Activated T-cell treated with anti-CD3 and anti-CD28 coated beads, Interleukin-2, amount 50 U/mL, for 24 hours (primary cell): ENCODE measurements at regions not wholly inside any gene's neighbourhood (a gene's known extent, or its start where the extent isn't known, plus 50 kb on each side); places are given as distances from the start of the nearest gene placed in this dataset.

Source experiments
- DNase-seq: peaks from one replicate; pipeline ENCODE4 v3.0.0-alpha.2; 2020
- H3K27ac Mint-ChIP-seq: 2 replicates; pipeline ENCODE4 v1.8.0; 2020; ENCODE audit warnings: mild to moderate bottlenecking, mixed read lengths
- H3K27me3 Mint-ChIP-seq: 2 replicates; pipeline ENCODE4 v1.8.0; 2020; ENCODE audit warnings: mixed read lengths
- H3K36me3 Mint-ChIP-seq: 2 replicates; pipeline ENCODE4 v1.8.0; 2020; ENCODE audit warnings: low read depth, mixed read lengths
- H3K4me1 Mint-ChIP-seq: 2 replicates; pipeline ENCODE4 v1.8.0; 2020; ENCODE audit warnings: low read depth, mixed read lengths
- H3K4me3 Mint-ChIP-seq: 2 replicates; pipeline ENCODE4 v1.8.0; 2020; ENCODE audit warnings: mild to moderate bottlenecking, moderate library complexity, mixed read lengths
- H3K9me3 Mint-ChIP-seq: 2 replicates; pipeline ENCODE4 v1.8.0; 2020; ENCODE audit warnings: mixed read lengths

DNA sequence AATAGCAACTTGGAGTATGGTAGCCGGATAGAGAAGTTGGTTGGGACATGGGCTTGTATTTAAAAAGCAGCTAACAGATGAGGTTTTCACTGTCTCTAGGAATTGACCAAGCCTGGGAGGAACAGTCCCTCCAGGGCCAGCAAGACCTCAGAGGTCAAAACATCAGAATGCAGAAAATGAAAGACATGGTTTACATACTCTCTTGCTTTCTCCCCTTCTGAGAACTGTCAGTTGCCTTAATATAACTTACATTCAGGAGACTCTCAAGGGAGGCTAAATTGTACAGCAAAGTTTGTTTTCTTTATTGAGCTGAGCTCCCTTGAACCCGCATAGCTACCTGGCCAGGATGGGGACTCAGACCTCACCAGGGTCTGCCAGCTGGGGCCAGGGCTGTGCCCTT is 179.3 kb downstream of the GAS1 start:
- no peak overlapping the region for H3K27ac Mint-ChIP-seq
- no peak overlapping the region for H3K4me3 Mint-ChIP-seq
- H3K4me1 Mint-ChIP-seq: no peaks in the 10 kb centered on the region
- no peak for DNase-seq
- H3K36me3 Mint-ChIP-seq: no peaks in the 10 kb centered on the region
- H3K27me3 Mint-ChIP-seq: peaks cover 7% of the 10 kb centered on the region
- no peaks in the 10 kb centered on the region for H3K9me3 Mint-ChIP-seq

DNA sequence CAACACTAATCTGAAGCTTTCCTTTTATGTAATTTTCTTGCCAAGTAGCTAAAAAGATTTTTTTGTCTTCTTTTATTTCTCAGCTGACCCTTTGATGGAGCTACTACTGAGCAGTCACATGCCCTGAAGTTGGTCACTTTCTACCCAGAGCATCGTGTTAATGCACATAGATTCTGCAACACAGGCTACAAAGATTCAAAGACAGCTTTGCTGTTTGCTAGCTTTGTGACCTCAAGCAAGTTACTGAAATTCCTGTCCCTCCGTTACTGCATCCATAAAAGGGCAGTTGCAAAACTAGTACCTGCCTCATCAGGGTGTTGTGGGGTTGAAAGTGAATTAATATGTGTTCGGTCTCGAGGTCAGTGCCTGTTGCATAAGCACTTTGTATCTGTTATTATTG is 179.9 kb downstream of the GAS1 start:
- H3K27ac Mint-ChIP-seq: no peak overlapping the region
- H3K4me3 Mint-ChIP-seq: no peak overlapping the region
- H3K9me3 Mint-ChIP-seq: no peaks in the 10 kb centered on the region
- DNase-seq: no peak
- no peaks in the 10 kb centered on the region for H3K4me1 Mint-ChIP-seq
- H3K27me3 Mint-ChIP-seq: peaks cover 7% of the 10 kb centered on the region
- H3K36me3 Mint-ChIP-seq: no peaks in the 10 kb centered on the region

DNA sequence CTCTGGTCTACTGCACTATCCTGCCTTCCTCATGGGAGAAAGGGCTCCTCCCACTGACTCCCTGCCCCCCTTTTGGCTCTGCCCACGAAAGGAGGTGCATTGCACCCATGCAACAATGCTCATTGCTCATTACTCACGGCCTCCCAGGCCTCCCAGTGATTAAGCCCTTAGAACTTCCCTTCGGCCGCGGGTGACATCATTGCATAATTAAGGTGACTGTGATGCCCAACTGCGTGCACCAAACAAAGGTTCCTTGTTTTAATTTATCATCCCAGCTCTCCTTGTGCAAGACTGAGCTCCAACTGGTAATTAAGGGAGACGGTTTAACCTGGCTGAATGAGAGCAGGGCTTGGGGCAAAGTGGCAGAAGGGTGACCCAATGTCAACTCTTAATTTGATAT is 180.4 kb downstream of the GAS1 start:
- Mint-ChIP-seq H3K4me3 (no peak overlapping the region), H3K27ac (no peak overlapping the region), H3K36me3 (no peaks in the 10 kb centered on the region), H3K9me3 (no peaks in the 10 kb centered on the region), H3K27me3 (peaks cover 7% of the 10 kb centered on the region), H3K4me1 (no peaks in the 10 kb centered on the region)
- DNase-seq: no peak

DNA sequence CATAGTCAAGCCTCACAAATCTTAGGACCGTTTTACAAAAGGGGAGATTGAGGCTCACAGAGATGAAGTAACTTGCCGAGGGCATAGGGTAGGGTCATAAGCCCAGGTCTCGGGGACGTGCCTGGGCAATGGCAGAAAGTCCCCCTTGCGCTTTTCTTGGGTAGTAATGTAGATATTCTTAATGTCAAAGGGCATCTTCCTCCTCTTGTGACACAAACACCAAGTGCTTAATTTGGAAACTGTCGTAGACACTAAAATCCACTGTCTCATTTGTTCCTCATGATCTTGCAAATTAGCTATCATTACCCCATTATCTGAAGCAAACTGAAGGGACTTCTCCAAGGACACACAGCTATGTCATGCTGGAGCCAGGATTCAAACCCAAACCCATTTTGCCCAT is 180.8 kb downstream of the GAS1 start:
- no peaks in the 10 kb centered on the region for H3K9me3 Mint-ChIP-seq
- H3K27ac Mint-ChIP-seq: no peak overlapping the region

DNA sequence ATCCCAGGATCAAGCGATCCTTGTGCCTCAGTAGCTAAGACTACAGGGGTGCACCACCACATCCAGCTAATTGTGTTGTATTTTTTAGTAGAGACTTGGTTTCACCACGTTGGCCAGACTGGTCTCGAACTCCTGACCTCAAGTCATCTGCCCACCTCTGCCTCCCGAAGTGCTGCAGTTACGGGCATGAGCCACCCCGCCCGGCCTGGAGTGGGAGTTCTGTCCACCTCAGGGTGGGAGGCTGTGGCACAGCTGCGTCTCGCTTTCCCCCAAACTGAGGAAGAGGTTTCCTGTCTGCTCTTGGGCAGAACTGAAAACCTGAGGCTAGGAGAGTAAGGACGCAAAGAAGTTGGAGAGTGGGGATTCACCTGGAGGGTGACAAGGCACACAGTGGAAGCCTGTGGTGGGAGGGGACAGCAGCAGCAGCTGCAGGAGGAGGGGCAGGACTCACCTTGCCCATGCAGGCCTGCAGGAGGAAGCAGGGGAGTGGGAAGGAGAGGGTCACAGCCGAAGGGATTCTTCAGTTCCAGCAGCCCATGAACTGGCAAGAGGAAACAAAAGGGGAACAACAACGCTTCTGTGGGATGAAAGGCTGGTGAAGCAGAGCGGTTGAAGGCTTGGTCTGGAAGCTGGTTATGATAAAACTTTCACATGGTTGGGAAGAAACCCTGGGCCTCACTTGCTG is 181.4 kb downstream of the GAS1 start:
- no peaks in the 10 kb centered on the region for H3K4me1 Mint-ChIP-seq
- peaks cover 7% of the 10 kb centered on the region for H3K27me3 Mint-ChIP-seq
- no peaks in the 10 kb centered on the region for H3K9me3 Mint-ChIP-seq
- no peak overlapping the region for H3K27ac Mint-ChIP-seq
- H3K36me3 Mint-ChIP-seq: no peaks in the 10 kb centered on the region
- no peak for DNase-seq
- H3K4me3 Mint-ChIP-seq: no peak overlapping the region

More for the DNA sequence above, 180.8 kb downstream of the GAS1 start:
- Mint-ChIP-seq H3K4me3 (no peak overlapping the region), H3K27me3 (peaks cover 7% of the 10 kb centered on the region), H3K36me3 (no peaks in the 10 kb centered on the region), H3K4me1 (no peaks in the 10 kb centered on the region)
- no peak for DNase-seq

DNA sequence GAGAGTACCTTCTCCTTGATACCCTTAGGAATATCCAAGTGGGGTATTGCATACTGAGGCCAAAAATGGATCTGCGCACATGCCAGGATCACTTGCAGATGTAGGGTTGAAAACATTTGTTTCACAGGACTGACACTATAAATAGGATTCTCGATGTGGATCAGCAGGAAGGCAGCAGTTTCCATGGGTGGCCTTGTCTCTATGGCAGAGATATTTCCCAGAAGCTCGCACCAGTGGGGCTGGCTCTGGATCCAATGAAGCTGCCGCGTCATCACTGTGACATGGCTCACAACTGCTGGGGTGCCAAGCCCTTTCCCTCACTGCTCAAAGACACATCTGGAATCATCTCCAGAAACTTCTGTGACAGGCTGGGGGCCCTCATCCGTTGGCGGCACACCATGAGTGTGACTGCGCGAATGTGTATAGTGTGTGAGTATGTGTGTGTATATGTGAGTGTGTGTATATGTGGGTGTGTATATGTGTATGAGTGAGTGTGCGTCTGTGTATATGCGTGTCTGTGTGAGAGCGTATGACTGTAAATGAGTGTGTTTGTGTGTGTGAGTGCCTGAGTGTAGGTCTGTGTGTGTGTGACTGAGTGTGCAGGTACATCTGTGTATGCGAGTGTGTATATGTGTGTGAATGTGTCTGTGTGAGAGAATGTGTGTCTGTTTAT is 182.5 kb downstream of the GAS1 start:
- H3K4me3 Mint-ChIP-seq: no peak overlapping the region
- H3K27me3 Mint-ChIP-seq: peaks cover 7% of the 10 kb centered on the region
- DNase-seq: no peak
- no peak overlapping the region for H3K27ac Mint-ChIP-seq
- no peaks in the 10 kb centered on the region for H3K36me3 Mint-ChIP-seq
- peaks cover 2% of the 10 kb centered on the region for H3K9me3 Mint-ChIP-seq
- no peaks in the 10 kb centered on the region for H3K4me1 Mint-ChIP-seq

DNA sequence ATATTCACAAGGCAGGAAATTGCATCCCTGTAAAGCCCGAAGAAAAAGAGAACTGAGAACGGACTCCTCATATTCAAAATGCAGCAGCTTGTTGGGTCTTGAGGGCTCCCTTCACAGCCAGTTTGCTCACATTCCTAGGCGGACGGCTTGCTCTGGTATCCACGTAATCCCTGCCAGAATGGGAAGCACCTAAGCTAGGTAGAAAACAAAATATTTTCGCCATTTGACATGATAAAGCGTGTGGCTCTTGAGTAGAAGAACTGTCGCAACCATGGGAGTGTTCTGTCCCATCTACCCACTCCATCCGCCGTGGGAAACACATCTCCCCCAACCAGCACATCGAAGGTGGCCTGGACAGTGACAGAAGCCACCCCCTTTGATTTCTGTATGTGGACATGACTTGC is 183.1 kb downstream of the GAS1 start:
- no peaks in the 10 kb centered on the region for H3K36me3 Mint-ChIP-seq
- no peak for DNase-seq
- peaks cover 6% of the 10 kb centered on the region for H3K27me3 Mint-ChIP-seq
- H3K9me3 Mint-ChIP-seq: peaks cover 2% of the 10 kb centered on the region
- no peaks in the 10 kb centered on the region for H3K4me1 Mint-ChIP-seq
- no peak overlapping the region for H3K4me3 Mint-ChIP-seq
- no peak overlapping the region for H3K27ac Mint-ChIP-seq

DNA sequence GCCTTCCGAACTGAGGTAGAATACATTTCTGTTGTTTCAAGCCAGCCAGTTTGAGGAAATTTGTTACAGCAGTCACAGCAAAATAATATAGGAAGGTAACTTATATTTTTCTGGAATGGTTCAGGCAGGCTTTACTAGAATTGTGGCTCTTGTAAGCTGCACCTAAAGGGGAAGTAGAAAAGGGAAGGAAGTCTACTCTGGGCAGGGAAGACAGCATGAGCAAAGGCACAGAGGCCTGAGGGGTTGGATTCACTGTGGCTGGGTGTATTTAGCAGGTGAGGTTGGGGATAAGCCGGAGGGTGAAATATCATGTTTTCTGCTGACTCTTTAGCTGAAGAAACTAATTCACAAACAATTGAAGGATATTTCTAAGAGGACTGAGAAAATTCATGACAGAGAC is 183.5 kb downstream of the GAS1 start:
- no peaks in the 10 kb centered on the region for H3K4me1 Mint-ChIP-seq

DNA sequence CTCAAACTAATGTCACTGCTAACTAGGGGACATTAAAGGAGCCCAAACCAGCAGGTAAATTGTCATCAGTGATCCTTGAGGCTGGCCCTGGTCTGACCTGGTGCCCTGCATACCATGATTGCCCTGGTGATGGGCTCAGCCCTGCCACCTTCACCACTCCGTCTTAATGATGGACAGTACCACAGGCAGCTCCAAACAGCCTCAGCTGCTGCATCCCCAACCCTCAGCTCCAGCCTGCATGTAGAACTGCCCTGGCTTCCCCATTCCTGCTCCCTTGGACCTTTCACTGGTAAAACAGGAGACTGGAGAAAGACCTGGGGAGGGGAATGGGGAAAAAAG is 190.0 kb downstream of the GAS1 start:
- no peaks in the 10 kb centered on the region for H3K36me3 Mint-ChIP-seq
- no peak overlapping the region for H3K27ac Mint-ChIP-seq
- peaks cover 2% of the 10 kb centered on the region for H3K9me3 Mint-ChIP-seq
- H3K4me3 Mint-ChIP-seq: no peak overlapping the region
- no peaks in the 10 kb centered on the region for H3K4me1 Mint-ChIP-seq
- DNase-seq: no peak
- H3K27me3 Mint-ChIP-seq: peaks cover 3% of the 10 kb centered on the region

More for the DNA sequence above, 183.5 kb downstream of the GAS1 start:
- no peak overlapping the region for H3K4me3 Mint-ChIP-seq
- peaks cover 2% of the 10 kb centered on the region for H3K9me3 Mint-ChIP-seq
- H3K27me3 Mint-ChIP-seq: peaks cover 4% of the 10 kb centered on the region
- H3K27ac Mint-ChIP-seq: no peak overlapping the region
- H3K36me3 Mint-ChIP-seq: no peaks in the 10 kb centered on the region
- DNase-seq: no peak

DNA sequence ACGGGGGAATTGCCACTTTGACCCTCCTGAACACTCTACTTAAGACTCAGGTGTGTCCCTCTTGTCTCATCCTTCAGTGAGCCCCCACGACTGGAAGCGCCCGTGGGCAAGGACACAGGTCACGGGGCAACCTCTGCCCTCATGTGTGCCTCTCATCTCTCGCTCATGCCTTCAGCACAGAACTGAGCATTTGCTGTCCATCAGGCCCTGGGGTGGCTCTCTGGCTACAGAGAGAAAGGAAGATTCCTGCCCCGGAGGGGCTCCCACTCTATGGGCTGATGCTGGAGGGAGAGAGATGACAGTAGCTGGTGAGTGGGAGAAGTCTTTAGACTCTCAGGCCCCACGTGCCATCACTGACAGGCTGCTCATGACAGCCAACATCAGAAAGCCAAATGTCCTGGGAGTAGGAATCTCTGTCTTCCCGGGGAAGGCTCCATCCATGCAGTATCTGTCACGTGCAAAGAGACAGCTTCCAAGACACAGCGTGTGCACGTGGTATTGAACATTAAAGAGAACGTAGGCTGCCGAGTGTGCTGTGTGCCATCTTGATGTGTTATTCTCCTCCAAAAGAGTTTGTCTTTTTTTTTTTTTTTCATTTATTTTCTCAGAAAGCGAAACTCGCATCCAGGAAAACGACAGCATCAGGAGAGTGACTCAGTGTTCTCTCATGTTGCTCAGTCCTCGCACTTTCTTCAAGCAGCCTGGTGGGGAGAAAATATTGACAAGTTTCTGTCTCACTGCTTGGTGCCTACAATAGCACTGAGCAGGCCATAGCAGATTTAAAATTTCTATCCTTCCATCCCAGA is 190.5 kb downstream of the GAS1 start:
- no peaks in the 10 kb centered on the region for H3K4me1 Mint-ChIP-seq
- H3K27me3 Mint-ChIP-seq: peaks cover 3% of the 10 kb centered on the region
- H3K4me3 Mint-ChIP-seq: no peak overlapping the region
- peaks cover 2% of the 10 kb centered on the region for H3K9me3 Mint-ChIP-seq
- no peak for DNase-seq
- H3K27ac Mint-ChIP-seq: no peak overlapping the region
- H3K36me3 Mint-ChIP-seq: no peaks in the 10 kb centered on the region

DNA sequence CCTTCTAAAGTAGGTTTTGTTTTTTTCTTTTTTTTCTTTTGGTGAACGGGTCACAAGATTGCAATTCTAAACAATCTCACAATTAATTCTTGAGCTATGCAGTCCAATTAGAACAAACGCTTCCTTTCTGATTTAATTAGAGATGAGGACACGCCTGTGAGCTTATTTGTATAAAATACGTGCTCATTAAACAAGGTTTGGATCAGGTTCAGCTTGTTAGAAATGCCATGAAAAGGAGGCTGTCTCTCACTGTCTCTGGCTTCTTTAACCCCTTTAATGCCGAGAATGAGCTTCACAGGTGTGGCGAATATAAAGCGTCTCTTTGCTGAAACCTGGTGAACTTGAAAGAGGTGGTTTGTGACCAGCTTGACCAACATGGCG is 191.8 kb downstream of the GAS1 start:
- H3K27ac Mint-ChIP-seq: no peak overlapping the region
- no peaks in the 10 kb centered on the region for H3K36me3 Mint-ChIP-seq
- no peak for DNase-seq
- no peak overlapping the region for H3K4me3 Mint-ChIP-seq
- no peaks in the 10 kb centered on the region for H3K4me1 Mint-ChIP-seq
- H3K9me3 Mint-ChIP-seq: peaks cover 2% of the 10 kb centered on the region
- peaks cover 6% of the 10 kb centered on the region for H3K27me3 Mint-ChIP-seq

DNA sequence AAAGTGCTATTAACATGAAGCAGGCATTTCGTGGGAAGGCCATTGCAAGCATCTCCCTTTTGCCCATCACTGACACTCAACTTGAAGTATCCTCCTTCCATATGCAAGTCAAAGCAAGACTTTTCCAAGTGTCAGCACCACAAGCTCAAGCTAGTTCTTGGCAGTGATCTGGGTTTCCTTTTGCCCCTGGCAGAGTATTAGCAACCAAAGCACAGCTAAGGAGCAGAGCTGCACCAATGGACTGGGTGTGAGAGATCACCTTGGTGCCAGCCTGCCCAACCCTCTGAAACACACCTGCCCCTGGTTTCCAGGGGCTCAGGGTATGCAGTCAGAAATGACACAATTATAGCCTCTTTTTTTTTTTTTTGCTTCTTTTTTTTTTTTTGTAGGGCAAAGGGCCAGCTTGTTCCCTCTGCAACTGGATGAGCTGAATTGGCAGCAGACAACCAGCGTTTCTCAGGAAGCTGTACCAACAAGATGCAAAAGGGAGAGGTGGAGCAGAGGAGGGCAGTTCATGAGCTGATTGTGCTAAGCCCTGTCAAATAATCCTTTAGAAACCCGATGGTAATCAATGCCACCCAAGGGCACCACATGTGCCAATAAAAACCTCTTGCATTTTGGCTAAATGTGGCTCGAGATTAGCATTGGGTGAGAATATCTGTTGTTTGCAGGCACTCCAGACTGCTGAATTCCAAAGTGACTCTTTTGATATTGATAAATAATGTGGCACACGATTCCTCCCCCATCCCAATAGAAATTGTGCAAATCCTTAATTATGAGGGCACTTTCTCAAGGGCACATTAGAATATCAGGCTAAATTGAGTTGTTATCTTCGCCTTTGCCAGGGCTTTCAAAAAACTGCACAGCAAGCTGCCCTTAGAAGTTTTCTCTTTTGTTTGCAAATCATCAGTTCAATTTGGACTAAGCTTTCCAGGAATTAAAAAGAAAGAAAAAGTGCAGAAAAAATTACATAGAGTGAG is 192.4 kb downstream of the GAS1 start:
- Mint-ChIP-seq H3K9me3 (peaks cover under 1% of the 10 kb centered on the region), H3K27me3 (peaks cover 6% of the 10 kb centered on the region), H3K4me1 (no peaks in the 10 kb centered on the region), H3K36me3 (no peaks in the 10 kb centered on the region), H3K27ac (no peak overlapping the region), H3K4me3 (no peak overlapping the region)
- DNase-seq: no peak

DNA sequence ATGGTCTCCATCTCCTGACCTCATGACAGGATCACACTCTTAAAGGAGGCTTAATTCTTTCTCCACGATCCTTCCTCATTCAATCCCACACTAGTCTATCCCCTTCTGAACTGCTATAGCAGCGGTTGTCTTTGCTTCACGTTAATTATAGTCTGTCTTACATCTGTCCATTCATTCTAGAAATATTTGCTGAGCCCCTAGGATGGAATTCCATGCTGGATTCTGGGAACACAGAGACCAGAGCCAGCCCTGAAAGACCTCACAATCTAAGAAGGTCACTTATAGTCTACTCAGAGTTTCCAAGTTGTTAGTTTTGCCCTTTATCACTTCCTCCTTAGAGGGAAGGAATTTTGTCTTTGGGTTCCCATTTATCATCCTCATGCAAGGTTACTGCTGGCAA is 193.5 kb downstream of the GAS1 start:
- DNase-seq: no peak

DNA sequence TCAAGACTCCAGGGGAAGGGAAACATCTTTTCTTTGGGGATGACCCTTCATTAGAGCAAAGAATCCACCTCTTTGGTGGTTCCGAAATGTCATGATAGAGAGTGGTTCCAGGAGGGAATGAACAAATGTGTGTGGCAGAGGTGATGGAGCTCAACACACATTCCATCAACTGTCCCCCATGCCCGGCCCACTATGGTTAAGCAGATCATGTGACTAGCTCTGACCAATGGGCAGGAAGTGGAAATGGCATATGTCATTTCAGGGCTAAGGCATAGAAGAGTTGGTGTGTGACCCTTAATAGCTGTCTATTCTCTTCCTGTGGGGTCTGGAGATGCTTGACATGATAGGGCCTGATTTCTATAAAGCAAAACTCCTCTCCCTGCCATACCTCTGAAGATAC is 194.6 kb downstream of the GAS1 start:
- Mint-ChIP-seq H3K27me3 (peaks cover 6% of the 10 kb centered on the region), H3K9me3 (no peaks in the 10 kb centered on the region), H3K36me3 (no peaks in the 10 kb centered on the region), H3K4me3 (no peak overlapping the region), H3K4me1 (no peaks in the 10 kb centered on the region), H3K27ac (no peak overlapping the region)
- DNase-seq: no peak

More for the DNA sequence above, 193.5 kb downstream of the GAS1 start:
- no peaks in the 10 kb centered on the region for H3K9me3 Mint-ChIP-seq
- no peaks in the 10 kb centered on the region for H3K4me1 Mint-ChIP-seq
- H3K27me3 Mint-ChIP-seq: peaks cover 6% of the 10 kb centered on the region
- H3K27ac Mint-ChIP-seq: no peak overlapping the region
- no peaks in the 10 kb centered on the region for H3K36me3 Mint-ChIP-seq
- H3K4me3 Mint-ChIP-seq: no peak overlapping the region
